ENCODE measurements at regions not wholly inside any gene's neighbourhood (a gene's known extent, or its start where the extent isn't known, plus 50 kb on each side); places are given as distances from the start of the nearest gene placed in this dataset.
"Not testable (repeated sequence)": the region's sequence is repeated elsewhere in the genome, so short reads cannot be mapped to it uniquely, and the experiment has no call there.

DNA sequence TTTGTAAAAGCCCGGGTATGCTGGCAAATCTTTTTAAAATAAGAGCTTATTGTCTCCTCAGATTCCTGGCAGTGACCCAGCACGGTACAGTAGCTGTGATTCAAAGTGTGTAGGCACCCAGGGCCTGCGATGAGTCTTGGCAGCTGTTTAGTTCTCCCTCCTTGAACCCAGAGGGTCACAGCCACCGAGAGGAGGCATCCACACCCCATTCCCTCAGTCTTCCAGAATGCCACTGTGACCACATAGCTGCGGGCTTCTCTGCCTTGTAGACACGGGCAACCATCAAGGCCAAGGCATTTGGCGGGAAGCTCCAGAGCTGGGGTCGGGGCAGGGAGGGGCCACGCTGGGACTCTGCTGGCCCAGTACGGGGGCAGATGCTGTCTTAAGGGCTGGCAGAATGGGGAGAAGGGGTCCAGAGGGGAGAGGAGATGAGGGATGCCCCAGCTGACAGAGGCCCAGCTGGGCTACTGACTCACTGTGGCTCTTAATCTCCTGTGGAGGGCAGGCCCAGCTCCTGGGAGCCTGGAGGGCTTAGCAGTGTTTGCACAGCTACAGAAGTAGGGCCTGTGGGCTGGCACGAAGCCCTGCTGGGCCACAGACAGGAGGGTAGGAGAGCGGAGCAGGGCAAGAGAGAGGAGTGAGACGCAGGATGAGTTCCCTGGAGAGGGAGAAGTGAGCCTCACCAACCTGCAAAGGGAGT is 68.8 kb upstream of the DLG1 start:
- DNase-seq: no peak

DNA sequence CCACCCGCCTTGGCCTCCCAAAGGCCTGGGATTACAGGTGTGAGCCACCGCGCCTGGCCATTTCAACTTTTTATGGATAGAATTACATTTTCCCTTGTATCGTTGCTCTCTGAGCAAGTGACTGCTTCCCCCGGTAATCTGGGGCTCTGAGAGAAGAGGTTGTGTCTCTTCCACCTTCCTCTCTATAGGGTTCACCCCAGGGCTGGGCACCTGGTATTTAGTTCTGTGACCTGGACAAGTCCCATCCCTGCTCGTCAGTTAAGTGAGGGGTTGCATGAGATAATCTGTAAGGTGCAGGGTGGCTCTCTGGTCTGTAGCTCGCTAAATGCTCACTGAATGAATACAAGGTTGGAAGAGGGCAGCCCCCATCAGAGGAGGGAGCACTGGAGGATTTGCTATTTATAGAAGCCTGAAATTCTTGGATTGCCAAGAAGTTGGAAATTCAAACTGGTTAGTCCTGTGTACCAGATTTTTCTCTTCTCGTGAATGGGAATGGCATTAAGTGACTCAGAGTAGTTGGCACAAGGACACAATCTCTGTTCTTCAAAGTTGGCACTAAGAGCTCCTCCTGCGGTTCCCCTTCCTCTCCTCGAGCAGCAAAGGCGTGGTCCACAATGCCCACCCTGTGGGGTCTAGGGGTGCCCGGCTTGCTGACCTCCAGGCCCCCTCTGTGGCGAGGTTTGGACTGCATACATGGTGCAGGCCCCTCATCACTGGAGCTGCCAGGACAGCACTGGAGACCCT is 68.1 kb upstream of the DLG1 start:
- DNase-seq: no peak

DNA sequence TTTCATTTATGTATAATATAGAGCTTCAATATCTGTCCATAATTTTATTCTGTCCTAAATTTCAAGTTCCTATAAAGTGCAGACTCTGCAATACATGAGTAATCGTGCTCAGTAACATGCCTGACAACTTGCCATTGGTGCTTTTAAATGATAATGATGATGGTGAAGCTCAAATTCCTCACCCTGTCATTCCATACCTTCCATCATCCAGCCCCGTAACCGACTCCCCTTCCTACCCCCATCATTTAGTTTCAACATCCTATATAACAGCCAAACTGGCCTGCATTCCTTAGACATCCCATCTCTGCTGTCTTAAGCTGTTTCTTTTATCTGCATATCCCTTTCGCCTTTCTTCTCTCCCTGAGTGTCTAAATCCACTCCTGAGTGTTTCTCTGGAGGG is 67.2 kb upstream of the DLG1 start:
- DNase-seq: no peak

DNA sequence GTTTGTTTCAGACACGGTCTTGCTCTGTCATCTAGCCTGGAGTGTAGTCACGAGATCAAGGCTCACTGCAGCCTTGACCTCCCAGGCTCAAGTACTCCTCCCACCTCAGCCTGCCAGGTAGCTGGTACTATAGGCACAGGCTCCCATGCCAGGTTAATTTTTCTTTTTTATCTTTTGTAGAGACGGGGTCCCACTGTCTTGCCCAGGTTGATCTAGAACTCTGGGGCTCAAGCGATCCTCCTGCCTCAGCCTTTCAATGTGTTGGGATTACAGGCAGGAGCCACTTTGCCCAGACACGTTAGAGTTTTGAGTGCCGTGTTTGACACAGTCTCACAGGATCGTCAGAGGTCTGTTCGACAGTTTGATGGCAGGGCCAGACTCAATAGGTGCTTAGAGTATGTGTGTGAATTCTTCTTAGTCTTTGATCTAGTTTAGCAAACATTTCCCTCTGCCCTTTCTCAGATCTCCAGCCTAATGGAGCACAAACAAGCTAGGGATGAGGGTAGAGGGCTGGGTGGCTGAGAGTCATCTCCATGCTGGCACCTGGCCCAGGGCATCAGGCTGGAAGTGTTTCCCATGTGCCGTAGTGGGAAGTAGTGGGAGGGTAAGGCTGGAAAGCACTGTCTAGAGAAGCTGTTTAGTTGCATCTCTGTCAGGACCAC is 66.1 kb upstream of the DLG1 start:
- no peak for DNase-seq

DNA sequence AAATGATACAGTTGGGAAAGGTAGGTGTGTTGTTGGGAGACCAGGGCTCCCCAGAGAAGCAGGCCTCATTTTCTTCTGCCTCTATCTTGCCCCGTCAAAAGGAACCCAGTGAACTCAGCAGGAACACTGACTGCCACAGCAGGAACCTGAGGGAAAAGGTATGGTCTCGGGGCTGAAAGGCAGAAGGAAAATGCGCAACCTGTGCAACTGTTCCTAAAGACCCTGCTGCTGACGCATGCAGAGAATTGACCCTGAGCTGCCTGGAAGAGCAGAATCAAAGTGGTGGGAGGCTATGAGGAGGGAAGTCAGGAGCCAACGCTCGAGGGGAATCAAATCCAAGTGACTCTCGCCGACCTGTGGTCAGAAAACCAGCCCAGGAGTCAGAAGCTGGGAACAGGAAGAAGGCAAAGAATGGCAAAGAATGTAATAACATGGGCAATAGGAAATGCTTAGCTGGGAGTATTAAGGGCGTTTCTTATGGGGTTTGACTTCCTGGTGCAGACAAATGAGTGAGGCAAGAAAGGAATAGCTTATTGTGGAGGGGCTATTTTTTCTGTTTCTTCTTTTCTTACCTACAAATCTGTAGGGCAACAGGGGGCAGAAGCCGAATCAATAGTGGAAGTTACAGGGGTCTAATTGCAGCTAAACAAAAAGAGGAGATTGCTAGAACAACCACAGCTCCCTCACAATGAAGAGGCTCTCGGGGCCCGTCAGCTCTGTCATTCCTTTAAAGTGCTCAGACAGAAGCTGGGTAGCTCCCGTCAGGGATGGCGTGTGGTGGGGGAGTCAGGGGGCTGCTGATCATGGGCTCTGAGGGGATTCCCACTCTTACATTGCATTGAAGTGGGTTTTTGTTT is 65.4 kb upstream of the DLG1 start:
- no peak for DNase-seq

DNA sequence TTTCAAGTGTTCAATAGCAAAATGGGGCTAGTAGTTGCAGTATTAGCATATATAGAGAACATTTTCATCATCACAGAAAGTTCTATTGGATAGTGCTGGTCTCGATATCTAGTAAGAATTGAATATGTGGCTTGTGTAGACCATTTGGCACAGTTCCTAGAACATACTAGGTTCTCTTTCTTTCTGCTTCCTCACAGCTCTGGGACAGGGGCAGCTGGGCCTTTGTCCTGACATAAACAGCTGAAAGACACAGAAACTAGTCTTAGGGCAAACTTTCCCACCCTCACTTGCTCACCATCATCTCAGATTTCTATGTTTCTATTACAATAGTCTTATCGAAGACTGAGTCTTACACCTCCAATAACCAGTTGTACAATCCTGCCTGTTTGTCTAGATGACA is 63.7 kb upstream of the DLG1 start:
- DNase-seq: no peak

DNA sequence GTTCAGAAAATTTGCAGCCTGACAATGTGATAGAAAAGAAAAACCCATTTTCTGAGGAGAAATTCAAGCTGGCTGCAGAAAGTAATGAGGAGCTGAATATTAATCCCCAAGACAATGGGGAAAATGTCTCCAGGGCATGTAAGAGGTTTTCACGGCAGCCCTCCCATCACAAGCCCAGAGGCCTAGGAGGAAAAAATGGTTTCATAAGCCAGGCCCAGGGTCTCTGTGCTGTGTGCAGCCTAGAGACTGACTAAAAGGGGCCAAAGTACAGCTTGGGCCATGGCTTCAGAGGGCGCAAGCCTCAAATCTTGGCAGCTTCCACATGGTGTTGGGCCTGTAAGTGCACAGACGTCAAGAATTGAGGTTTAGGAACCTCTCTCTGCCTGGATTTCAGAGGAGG is 61.7 kb upstream of the DLG1 start:
- DNase-seq: not testable (repeated sequence)

DNA sequence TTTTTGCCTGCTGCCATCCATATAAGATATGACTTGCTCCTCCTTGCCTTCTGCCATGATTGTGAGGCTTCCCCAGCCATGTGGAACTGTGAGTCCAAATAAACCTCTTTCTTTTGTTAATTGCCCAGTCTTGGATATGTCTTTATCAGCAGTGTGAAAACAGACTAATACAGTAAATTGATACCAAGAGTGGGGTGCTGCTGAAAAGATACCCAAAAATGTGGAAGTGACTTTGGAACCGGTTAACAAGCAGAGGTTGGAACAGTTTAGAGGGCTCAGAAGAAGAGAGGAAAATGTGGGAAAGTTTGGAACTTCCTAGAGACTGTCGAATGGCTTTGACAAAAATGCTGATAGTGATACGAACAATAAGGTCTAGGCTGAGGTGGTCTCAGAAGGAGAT is 61.1 kb upstream of the DLG1 start:
- DNase-seq: not testable (repeated sequence)

DNA sequence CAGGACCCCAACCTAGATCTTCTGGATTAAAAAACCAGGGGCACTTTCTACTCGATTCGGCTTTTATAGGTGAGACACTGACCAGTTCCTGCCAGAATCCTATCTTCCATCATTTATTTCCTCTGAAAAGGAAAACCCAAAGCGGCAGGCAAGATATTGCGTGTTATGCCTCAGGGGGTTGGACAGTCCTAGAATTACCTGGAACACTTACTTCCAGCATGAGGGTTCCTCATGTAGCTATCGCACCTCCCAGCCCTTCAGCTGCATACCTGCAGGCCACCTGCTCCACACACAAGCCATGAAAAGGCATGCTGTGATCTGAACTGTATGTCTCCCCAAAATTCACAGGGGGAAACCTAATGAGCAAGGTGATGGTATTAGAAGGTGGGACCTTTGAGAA is 58.3 kb upstream of the DLG1 start:
- no peak for DNase-seq

DNA sequence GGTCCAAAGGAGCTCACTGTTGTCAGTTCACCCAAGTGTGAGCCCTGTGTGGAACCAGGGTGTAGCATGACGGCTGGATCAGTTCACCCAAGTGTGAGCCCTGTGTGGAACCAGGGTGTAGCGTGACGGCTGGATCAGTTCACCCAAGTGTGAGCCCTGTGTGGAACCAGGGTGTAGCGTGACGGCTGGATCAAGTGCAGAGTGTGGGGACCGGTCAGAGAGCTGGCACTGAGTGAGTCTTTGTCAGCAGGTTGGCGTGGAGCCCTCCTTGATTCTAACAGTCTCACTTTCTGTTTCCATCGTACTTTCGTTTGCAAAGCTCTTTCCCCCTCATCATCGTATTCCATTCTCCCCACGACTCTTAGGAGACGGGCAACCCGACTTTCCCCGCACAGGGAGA is 57.9 kb upstream of the DLG1 start:
- DNase-seq: no peak

DNA sequence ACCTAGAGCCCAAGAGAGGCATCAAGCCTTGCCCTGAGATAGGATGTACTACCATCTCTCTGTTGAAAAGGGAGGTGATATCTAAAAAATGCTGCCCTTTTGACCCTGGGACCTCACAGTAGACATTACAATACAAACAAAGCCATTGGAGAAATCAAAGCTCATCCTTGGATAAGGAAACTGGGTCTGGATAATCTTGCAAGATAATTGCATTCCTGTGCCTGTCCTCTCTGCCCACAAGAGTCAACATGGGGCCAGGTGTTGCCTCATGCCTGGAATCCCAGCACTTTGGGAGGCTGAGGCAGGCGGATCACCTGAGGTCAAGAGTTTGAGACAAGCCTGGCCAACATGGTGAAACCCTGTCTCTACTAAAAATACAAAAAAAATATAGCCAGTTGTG is 57.3 kb upstream of the DLG1 start:
- DNase-seq: no peak

DNA sequence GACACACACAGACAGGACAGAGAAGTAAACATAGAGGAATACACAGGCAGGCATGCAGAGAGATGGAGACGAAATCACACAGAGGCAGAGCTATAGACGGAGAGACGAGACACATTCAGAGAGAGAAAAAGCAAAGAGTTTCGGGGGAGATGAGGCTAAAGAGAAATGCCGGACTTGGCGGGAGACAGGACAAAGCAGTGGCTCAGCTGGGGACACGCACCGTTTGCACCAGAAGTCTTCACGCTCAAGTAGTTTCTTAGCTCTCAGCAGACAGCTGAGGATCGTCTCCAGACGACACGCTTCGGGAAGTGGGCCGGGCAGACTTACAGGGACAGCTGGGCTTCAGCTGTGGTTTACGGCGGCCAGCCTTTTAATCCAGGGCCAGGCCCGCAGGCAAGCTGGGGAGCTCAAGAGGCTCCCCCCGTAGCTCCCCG is 56.2 kb upstream of the DLG1 start:
- DNase-seq: peak; percentile 80

DNA sequence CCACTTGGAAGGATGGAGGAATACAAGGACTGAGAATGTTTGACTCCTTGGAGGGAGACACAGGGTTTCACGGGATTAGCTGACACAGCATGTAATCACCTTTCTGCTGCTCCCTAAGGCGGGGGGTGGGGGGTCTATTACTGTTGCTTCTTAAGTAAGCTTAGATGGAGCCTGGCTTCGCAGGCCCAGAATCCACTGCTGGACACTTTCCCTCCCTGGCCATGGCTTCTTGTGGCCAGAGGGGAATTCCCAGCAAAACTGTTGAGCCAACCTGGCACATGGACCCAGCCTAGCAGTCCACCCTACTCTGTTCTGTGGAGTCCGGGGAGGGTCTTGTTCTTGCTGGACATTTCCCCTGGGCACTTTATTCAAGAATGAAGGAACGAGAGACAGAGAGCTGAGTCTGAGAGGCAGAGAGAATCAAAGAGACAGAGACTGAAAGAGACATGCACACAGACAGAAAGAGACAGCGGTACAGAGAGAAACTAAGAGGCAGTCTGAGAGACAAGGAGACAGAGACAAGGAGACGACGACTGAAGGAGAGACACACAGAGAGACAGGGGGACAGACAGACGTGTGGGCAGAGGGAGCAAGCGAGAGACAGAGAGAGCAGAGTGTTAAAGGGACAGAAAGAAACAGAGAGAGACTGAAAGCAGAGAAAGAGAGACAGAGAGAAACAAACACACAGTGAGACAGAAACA is 55.6 kb upstream of the DLG1 start:
- no peak for DNase-seq

DNA sequence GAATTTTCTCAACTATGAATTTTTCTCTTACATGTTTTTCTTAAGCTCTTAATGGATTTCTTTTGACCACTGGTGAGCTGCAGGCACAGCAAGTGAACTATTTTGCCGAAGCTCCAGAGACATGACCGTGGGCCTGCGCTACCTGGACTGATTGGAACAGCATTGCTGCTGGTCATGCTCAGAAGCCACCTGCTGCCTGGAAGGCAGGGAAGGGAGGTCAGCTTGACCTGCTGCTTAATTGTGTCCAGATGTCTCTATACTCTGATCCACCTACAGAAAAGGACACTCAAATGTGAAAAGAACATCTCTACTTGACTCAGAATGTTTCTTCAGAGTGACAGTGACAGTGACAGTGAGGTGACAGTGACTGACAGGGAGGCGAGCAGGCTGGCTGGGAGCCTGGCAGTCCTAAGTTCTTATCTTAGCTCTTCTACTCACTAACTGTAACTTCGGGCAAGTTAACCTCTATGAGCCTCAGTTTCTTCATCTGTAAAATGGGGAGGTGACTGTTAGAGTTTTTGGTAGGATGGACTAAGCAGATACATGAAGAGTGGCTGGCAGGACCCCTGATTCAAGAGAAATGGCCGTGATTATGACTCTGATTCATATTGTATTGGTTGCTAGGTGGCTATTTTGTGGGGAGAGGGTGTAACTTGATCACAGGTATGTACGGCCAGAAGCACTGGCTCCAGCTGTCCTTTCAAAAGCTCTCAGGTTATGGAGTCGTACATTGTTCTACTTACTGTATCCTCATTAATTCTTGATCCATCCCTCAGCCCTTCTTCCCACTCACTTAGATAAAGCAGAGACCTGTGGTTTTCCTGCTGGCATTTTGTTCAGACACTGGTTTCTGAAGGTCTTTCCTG is 54.8 kb upstream of the DLG1 start:
- DNase-seq: no peak

DNA sequence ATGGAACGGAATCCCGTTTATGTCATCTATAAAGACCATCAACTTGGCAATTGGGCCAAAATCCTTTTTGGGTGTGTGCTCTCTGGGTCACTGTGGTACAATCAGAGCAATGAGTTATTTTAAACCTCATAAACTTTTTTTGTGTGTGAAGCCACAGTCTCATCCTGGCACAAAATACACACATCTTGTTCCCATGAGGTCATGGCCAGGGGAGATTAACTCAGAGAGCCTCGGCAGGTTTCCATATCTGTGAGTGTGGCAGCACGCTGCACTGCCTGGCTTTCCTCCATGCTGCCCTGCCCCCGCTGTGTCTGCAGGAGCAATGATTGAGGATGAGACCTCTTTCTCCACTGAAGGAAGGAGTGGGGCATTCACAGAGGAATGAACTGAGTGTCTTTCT is 54.0 kb upstream of the DLG1 start:
- DNase-seq: no peak

DNA sequence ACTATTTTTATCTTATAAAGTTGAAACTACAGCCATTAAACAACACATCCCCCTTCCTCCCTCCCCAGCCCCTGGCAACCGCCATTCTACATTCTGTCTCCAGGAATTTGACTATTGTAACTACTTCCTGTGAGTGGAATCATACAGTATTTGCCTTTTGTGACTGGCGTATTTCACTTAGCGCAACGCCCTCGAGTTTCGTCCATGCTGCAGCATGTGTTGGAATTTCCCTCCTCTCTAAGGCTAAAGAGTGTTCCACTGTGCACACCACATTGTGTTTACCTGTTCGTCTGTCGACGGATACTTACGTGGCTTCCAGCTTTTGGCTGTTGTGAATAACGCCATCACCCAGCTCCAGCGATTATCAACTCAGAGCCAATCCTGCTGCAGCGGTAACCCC is 52.0 kb upstream of the DLG1 start:
- no peak for DNase-seq

DNA sequence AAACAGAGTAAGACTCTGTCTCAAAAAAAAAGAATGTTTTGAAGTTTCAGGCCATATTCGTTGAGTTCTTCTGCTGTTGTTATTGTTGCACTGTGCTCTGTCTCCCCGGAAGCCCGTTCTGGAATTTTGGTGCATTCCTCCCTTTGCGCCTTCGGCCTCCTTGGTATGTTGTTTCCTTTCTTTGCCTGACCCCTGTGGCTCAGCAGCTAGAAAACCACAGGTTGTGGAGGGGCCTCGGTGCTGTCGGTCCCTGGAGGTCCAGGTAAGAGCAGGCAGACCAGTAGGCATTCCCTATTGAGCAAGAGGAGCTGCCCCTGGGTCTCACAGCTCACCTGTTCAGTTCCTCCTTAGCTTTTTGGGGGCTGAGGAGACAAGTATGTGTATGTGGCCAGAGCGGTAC is 51.0 kb upstream of the DLG1 start:
- DNase-seq: no peak
